ENCODE measurements at regions not wholly inside any gene's neighbourhood (a gene's known extent, or its start where the extent isn't known, plus 50 kb on each side); places are given as distances from the start of the nearest gene placed in this dataset.

DNA sequence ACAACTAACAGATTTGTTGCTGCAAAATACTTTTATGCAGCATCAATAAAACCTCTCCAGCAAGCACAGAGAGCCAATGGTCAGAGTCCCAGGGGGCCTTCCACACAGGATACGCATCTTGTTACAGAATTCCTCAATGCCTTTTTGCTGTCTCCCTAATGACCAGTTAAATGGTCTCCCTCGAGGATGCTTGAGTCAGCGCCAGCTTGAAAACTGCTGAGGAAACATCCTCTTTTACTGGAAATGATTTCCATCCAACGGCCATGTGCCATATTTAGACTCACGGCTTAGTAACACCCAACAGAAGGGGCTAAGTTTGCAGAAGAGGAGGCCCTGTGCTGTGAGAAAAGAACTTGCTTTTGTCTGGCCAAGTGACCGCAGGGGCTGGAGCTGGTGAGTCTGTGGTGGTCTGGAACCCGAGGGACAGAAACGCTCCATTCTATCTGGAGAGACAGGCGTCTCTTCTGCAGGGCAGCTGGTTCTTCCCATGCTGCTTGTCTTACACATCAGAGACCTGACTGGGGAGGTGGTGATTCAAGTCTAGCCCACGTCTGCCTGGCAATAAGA lies 496.4 kb downstream of the SETD4 start:
- Mint-ChIP-seq H3K4me1 (peaks cover 39% of the 10 kb centered on the region), H3K4me3 (peak overlapping the region in 1 of 2 donors; percentile 82), H3K9me3 (peaks cover 8 to 29% (median 13%) of the 10 kb centered on the region in 7 donors), H3K27me3 (ENCODE audit: low read depth in 3 of 3) (no peaks in the 10 kb centered on the region), H3K27ac (peak overlapping the region in 2 of 7 donors; percentile 27 to 58), H3K36me3 (no peaks in the 10 kb centered on the region)
- H3K27me3 ChIP-seq (ENCODE audit: control insufficient read depth in 2 of 2, insufficient read depth in 2 of 2, low read length in 2 of 2): no peaks in the 10 kb centered on the region
- H4K20me1 ChIP-seq (ENCODE audit: insufficient read depth, low read length): no peaks in the 10 kb centered on the region
- H3K27ac ChIP-seq (ENCODE audit: low read depth in 1 of 2, low read length in 2 of 2): no peak overlapping the region
- H3K36me3 ChIP-seq (replicated peaks in 1 of 2; ENCODE audit: control insufficient read depth in 1 of 2, insufficient read depth in 2 of 2, low read length in 2 of 2): no peaks in the 10 kb centered on the region
- H3K4me1 ChIP-seq (ENCODE audit: control insufficient read depth in 1 of 2, insufficient read depth in 2 of 2, low read length in 2 of 2): peaks cover 16 to 25% of the 10 kb centered on the region in 2 donors
- 21% methylated on average over 5 of the region's 10 CpGs for WGBS (ENCODE audit: insufficient coverage)
- TF ChIP-seq, protein P1, sequence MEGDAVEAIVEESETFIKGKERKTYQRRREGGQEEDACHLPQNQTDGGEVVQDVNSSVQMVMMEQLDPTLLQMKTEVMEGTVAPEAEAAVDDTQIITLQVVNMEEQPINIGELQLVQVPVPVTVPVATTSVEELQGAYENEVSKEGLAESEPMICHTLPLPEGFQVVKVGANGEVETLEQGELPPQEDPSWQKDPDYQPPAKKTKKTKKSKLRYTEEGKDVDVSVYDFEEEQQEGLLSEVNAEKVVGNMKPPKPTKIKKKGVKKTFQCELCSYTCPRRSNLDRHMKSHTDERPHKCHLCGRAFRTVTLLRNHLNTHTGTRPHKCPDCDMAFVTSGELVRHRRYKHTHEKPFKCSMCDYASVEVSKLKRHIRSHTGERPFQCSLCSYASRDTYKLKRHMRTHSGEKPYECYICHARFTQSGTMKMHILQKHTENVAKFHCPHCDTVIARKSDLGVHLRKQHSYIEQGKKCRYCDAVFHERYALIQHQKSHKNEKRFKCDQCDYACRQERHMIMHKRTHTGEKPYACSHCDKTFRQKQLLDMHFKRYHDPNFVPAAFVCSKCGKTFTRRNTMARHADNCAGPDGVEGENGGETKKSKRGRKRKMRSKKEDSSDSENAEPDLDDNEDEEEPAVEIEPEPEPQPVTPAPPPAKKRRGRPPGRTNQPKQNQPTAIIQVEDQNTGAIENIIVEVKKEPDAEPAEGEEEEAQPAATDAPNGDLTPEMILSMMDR (IDR thresholded peaks at IDR 0.05): no peak
- intact Hi-C loops (cut with micrococcal nuclease): no loop called here
- H3K9ac ChIP-seq (ENCODE audit: insufficient read depth, low read length, poor library complexity, severe bottlenecking): no peak overlapping the region
- H3K4me2 ChIP-seq (replicated peaks; ENCODE audit: extremely low read depth, low read length, poor library complexity, severe bottlenecking): peak overlapping the region; percentile 33
- peak; percentile 12 to 28 (median 15) for DNase-seq
- H3K79me2 ChIP-seq (ENCODE audit: insufficient read depth, low read length): no peaks in the 10 kb centered on the region
- peak overlapping the region; percentile 66 for H2AFZ ChIP-seq (ENCODE audit: insufficient read depth, low read depth, low read length, poor library complexity, severe bottlenecking)
- peaks cover 6 to 7% of the 10 kb centered on the region in 2 donors for H3K9me3 ChIP-seq (replicated peaks in 1 of 2; ENCODE audit: control insufficient read depth in 1 of 2, insufficient read depth in 1 of 2, low read length in 2 of 2)
- peak overlapping the region in 1 of 3 experiments; percentile 33 for H3K4me3 ChIP-seq (replicated peaks in 1 of 3; ENCODE audit: low read depth in 2 of 3, low read length in 3 of 3)

DNA sequence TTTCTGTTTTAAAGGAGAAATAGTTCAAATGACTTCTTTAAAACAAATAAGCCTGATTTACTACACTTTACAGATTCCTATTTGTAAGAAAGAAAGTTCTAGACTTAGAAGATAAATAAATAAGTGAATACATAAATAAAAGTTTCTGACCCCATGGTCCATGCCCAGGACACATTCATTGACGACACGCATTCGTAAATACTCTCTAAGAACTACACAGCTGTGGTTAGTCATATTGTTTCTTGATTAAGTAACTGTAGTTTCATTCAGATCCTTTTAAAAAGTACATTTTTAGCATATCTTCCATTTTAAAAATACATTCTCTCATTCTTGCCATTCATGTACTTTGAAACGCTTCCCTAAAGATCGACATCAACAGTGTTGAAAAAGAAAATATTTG lies 497.4 kb downstream of the SETD4 start:
- H3K27ac Mint-ChIP-seq: no peak overlapping the region
- no peak overlapping the region for H3K4me3 Mint-ChIP-seq
- WGBS (ENCODE audit: insufficient coverage): no CpG with 5 or more reads among the region's 5 CpGs
- intact Hi-C loops (cut with micrococcal nuclease): no loop called here
- DNase-seq: no peak
- H3K9ac ChIP-seq (ENCODE audit: insufficient read depth, low read length, poor library complexity, severe bottlenecking): no peak overlapping the region
- no peaks in the 10 kb centered on the region for H3K79me2 ChIP-seq (ENCODE audit: insufficient read depth, low read length)
- peaks cover 39% of the 10 kb centered on the region for H3K4me1 Mint-ChIP-seq
- no peaks in the 10 kb centered on the region for H3K36me3 ChIP-seq (replicated peaks in 1 of 2; ENCODE audit: control insufficient read depth in 1 of 2, insufficient read depth in 2 of 2, low read length in 2 of 2)
- peaks cover 16 to 25% of the 10 kb centered on the region in 2 donors for H3K4me1 ChIP-seq (ENCODE audit: control insufficient read depth in 1 of 2, insufficient read depth in 2 of 2, low read length in 2 of 2)
- H3K27me3 ChIP-seq (ENCODE audit: control insufficient read depth in 2 of 2, insufficient read depth in 2 of 2, low read length in 2 of 2): no peaks in the 10 kb centered on the region
- no peaks in the 10 kb centered on the region for H3K36me3 Mint-ChIP-seq
- no peak overlapping the region for H3K27ac ChIP-seq (ENCODE audit: low read depth in 1 of 2, low read length in 2 of 2)
- H4K20me1 ChIP-seq (ENCODE audit: insufficient read depth, low read length): no peaks in the 10 kb centered on the region
- peaks cover 0 to 19% (median 4%) of the 10 kb centered on the region in 7 donors for H3K9me3 Mint-ChIP-seq
- peaks cover 0 to 4% of the 10 kb centered on the region in 2 donors for H3K9me3 ChIP-seq (replicated peaks in 1 of 2; ENCODE audit: control insufficient read depth in 1 of 2, insufficient read depth in 1 of 2, low read length in 2 of 2)
- H3K4me3 ChIP-seq (replicated peaks in 1 of 3; ENCODE audit: low read depth in 2 of 3, low read length in 3 of 3): no peak overlapping the region
- no peaks in the 10 kb centered on the region for H3K27me3 Mint-ChIP-seq (ENCODE audit: low read depth in 3 of 3)
- TF ChIP-seq, protein P1 (IDR thresholded peaks at IDR 0.05): no peak
- no peak overlapping the region for H3K4me2 ChIP-seq (replicated peaks; ENCODE audit: extremely low read depth, low read length, poor library complexity, severe bottlenecking)
- H2AFZ ChIP-seq (ENCODE audit: insufficient read depth, low read depth, low read length, poor library complexity, severe bottlenecking): no peak overlapping the region

All from CD14-positive monocyte (primary cell).